ENCODE measurements at regions not wholly inside any gene's neighbourhood (a gene's known extent, or its start where the extent isn't known, plus 50 kb on each side); places are given as distances from the start of the nearest gene placed in this dataset.

DNA sequence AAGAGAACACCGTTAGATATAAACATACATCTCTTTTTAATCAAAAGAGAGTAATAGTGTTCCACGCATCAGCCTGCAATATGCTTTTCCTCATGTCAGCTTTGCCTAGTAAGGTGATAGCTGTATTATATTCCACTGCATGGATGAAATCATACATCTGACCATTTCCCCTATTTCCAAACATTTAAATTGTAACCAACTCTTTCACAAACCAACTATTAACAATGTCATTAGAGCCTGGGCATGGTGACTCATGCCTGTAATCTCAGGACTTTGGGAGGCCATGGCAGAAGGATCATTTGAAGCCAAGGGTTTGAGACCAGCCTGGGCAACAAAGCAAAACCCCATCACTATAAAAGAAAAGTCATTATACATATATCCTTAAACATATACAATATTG, 284.8 kb downstream of the BCL11A start:
- H3K18ac ChIP-seq (ENCODE audit: extremely low read depth, low read length): no peak overlapping the region
- H2AK5ac ChIP-seq (ENCODE audit: low read depth, low read length): no peak overlapping the region
- peaks cover 0 to 2% (median 0%) of the 10 kb centered on the region in 4 experiments; a peak in 1 of 7 replicates for H3K4me1 ChIP-seq (replicated peaks in 1 of 4; ENCODE audit: control insufficient read depth in 3 of 4, insufficient read depth in 4 of 4, low read length in 3 of 4)
- no peak overlapping the region for H2BK12ac ChIP-seq (ENCODE audit: low read depth, low read length)
- no peak overlapping the region for H3K56ac ChIP-seq (replicated peaks; ENCODE audit: insufficient read length, low read depth, low read length)
- no peak overlapping the region for H3K14ac ChIP-seq (ENCODE audit: insufficient read length)
- no peaks in the 10 kb centered on the region; the same call in 1 of the 2 replicates for H3K23me2 ChIP-seq (ENCODE audit: low read depth, low read length)
- no peak for DNase-seq (ENCODE audit: low read depth in 1 of 2, low spot score in 2 of 2)
- no peak overlapping the region for H4K91ac ChIP-seq (replicated peaks; ENCODE audit: insufficient read length, low read length)
- no peak overlapping the region for H3K27ac ChIP-seq (ENCODE audit: low read depth, low read length)
- no peak overlapping the region for H4K5ac ChIP-seq (ENCODE audit: insufficient read length, low read depth, low read length)
- H3K4me3 ChIP-seq (ENCODE audit: extremely low read depth in 1 of 4, insufficient read depth in 2 of 4, low read depth in 3 of 4, low read length in 4 of 4): no peak overlapping the region
- no peak overlapping the region for H3K9ac ChIP-seq (replicated peaks in 1 of 4; ENCODE audit: extremely low read depth in 1 of 4, low read depth in 3 of 4, low read length in 3 of 4)
- no peak overlapping the region for H2BK20ac ChIP-seq (ENCODE audit: low read length)
- no peak overlapping the region for H2AFZ ChIP-seq (ENCODE audit: low read length)
- no peak for FAIRE-seq
- no peak overlapping the region for H3K4me2 ChIP-seq (ENCODE audit: insufficient read depth in 1 of 2, low read depth in 2 of 2, low read length in 2 of 2)
- no peaks in the 10 kb centered on the region for H3K36me3 ChIP-seq (ENCODE audit: control insufficient read depth in 2 of 4, insufficient read depth in 4 of 4, low read length in 3 of 4)
- H3K4ac ChIP-seq (replicated peaks; ENCODE audit: insufficient read length, low read depth, low read length): no peak overlapping the region
- no peak overlapping the region for H3K23ac ChIP-seq (ENCODE audit: insufficient read length)
- H2BK5ac ChIP-seq (ENCODE audit: low read depth, low read length): no peak overlapping the region
- no peaks in the 10 kb centered on the region for H4K20me1 ChIP-seq (replicated peaks in 1 of 2; ENCODE audit: control insufficient read depth in 1 of 2, insufficient read depth in 2 of 2, low read length in 2 of 2)
- WGBS, 2 experiments (ENCODE audit: extremely low coverage in 1 of 2, insufficient coverage in 1 of 2, insufficient read length in 1 of 2, insufficient replicate concordance in 2 of 2, low coverage in 1 of 2, low lambda C conversion rate in 2 of 2, missing lambda C conversion rate in 1 of 2): 93% methylated on average over 2 of the region's 2 CpGs; no CpG with 5 or more reads in 1 of the 2 experiments
- no peaks in the 10 kb centered on the region for H3K27me3 ChIP-seq (replicated peaks in 1 of 4; ENCODE audit: control insufficient read depth in 3 of 4, extremely low read depth in 1 of 4, insufficient read depth in 3 of 4, low read length in 3 of 4)
- H2BK120ac ChIP-seq (replicated peaks; ENCODE audit: low read depth, low read length): no peak overlapping the region
- no peak overlapping the region for H2BK15ac ChIP-seq (ENCODE audit: low read length)
- no peaks in the 10 kb centered on the region for H3K79me2 ChIP-seq (ENCODE audit: control insufficient read depth in 1 of 2, insufficient read depth in 2 of 2, low read length in 2 of 2)
- no peaks in the 10 kb centered on the region for H3K9me3 ChIP-seq (ENCODE audit: insufficient read depth in 2 of 2, low read depth in 1 of 2, low read length in 1 of 2)
- no peaks in the 10 kb centered on the region for H3K79me1 ChIP-seq (ENCODE audit: low read depth, low read length)
- CTCF ChIA-PET (ENCODE audit: partially characterized antibody): interaction anchor here (0.9 kb wide), 1 partner anchor 28 kb away, joined by 3 read pairs; no protein-coding TSS in a partner anchor
- H4K8ac ChIP-seq (ENCODE audit: extremely low read depth, insufficient read depth, low read length): no peak overlapping the region
- POLR2A ChIA-PET (ENCODE audit: partially characterized antibody): no interaction called here
- TF ChIP-seq, protein P1, sequence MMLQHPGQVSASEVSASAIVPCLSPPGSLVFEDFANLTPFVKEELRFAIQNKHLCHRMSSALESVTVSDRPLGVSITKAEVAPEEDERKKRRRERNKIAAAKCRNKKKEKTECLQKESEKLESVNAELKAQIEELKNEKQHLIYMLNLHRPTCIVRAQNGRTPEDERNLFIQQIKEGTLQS (IDR thresholded peaks at IDR 0.05; ENCODE audit: insufficient read depth, low read depth, low read length): no peak
